Panc1 (cell line): ENCODE measurements at regions not wholly inside any gene's neighbourhood (a gene's known extent, or its start where the extent isn't known, plus 50 kb on each side); places are given as distances from the start of the nearest gene placed in this dataset.

Experiments
- POLR2AphosphoS5 ChIP-seq: IDR thresholded peaks from 2 replicates; pipeline ENCODE4 v1.6.1; 2012; ENCODE audit warnings: mild to moderate bottlenecking, low read depth, low read length, moderate library complexity
- REST ChIP-seq, 2 experiments: IDR thresholded peaks; 2 replicates each; pipeline ENCODE4 v1.6.1; 2011 to 2012; ENCODE audit warnings: low read depth in 2 of 2, control low read depth in 1 of 2, low read length in 1 of 2, mild to moderate bottlenecking in 1 of 2, moderate library complexity in 1 of 2; ENCODE audit not compliant: insufficient read depth in 1 of 2
- SIN3A ChIP-seq: IDR thresholded peaks from 2 replicates; pipeline ENCODE4 v1.6.1; 2012; ENCODE audit warnings: low read depth, mild to moderate bottlenecking, low read length, moderate library complexity, borderline replicate concordance; ENCODE audit not compliant: insufficient read depth
- TCF7L2 ChIP-seq: IDR thresholded peaks from 2 replicates; pipeline ENCODE4 v1.6.1; 2011; ENCODE audit warnings: mild to moderate bottlenecking, low read depth, low read length, inconsistent platforms
- TF ChIP-seq, protein P1 (sequence below): fragments of 450-650 bp; IDR thresholded peaks from 2 replicates; pipeline ENCODE4 v1.5.1; 2017; ENCODE audit warnings: mild to moderate bottlenecking

- TF ChIP-seq, protein P1, sequence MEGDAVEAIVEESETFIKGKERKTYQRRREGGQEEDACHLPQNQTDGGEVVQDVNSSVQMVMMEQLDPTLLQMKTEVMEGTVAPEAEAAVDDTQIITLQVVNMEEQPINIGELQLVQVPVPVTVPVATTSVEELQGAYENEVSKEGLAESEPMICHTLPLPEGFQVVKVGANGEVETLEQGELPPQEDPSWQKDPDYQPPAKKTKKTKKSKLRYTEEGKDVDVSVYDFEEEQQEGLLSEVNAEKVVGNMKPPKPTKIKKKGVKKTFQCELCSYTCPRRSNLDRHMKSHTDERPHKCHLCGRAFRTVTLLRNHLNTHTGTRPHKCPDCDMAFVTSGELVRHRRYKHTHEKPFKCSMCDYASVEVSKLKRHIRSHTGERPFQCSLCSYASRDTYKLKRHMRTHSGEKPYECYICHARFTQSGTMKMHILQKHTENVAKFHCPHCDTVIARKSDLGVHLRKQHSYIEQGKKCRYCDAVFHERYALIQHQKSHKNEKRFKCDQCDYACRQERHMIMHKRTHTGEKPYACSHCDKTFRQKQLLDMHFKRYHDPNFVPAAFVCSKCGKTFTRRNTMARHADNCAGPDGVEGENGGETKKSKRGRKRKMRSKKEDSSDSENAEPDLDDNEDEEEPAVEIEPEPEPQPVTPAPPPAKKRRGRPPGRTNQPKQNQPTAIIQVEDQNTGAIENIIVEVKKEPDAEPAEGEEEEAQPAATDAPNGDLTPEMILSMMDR: no peak
- no peak for TF ChIP-seq REST (IDR thresholded peaks at IDR 0.05; ENCODE audit: insufficient read depth in 1 of 2, low read depth in 2 of 2, low read length in 1 of 2)
- no peak for TF ChIP-seq POLR2AphosphoS5
- no peak for TF ChIP-seq TCF7L2
- no peak for TF ChIP-seq SIN3A
These were observed 302.1 kb downstream of the RMST start for GRCh38 chr12:97764700-97765099.
